Sigmoid colon (tissue), 6 donors: ENCODE measurements at regions not wholly inside any gene's neighbourhood (a gene's known extent, or its start where the extent isn't known, plus 50 kb on each side); places are given as distances from the start of the nearest gene placed in this dataset.

Experiments used
- DNase-seq: peaks from one replicate; pipeline ENCODE4 v3.0.0-alpha.2; 2019
- H3K27ac ChIP-seq, 4 donors: fragments of 200-600 bp; sonication (generic); one replicate each; pipeline ENCODE4 v1.5.1; 2016 to 2019; ENCODE audit warnings: mild to moderate bottlenecking in 1 of 4
- H3K27me3 ChIP-seq, 3 donors: fragments of 200-600 bp; sonication (generic); one replicate each; pipeline ENCODE4 v1.5.1; 2019; ENCODE audit warnings: mild to moderate bottlenecking in 1 of 3
- H3K36me3 ChIP-seq, 4 donors: fragments of 200-600 bp; sonication (generic); one replicate each; pipeline ENCODE4 v1.5.1; 2016 to 2019
- H3K4me1 ChIP-seq, 4 donors: fragments of 200-600 bp; sonication (generic); one replicate each; pipeline ENCODE4 v1.5.1; 2017 to 2019
- H3K4me3 ChIP-seq, 4 donors: fragments of 200-600 bp; sonication (generic); one replicate each; pipeline ENCODE4 v1.5.1; 2017 to 2019; ENCODE audit warnings: mild to moderate bottlenecking in 2 of 4, moderate library complexity in 1 of 4
- H3K9me3 ChIP-seq, 4 donors: fragments of 200-600 bp in 3 of 4; sonication (generic) in 3 of 4; one replicate each; pipeline versions ENCODE4 v1.5.1 to v1.6.1; 2013 to 2019
- EP300 ChIP-seq, 4 donors: sonication (generic); formaldehyde crosslinking; IDR thresholded peaks; one replicate each; pipeline ENCODE4 v1.6.1; 2017; ENCODE audit warnings: antibody characterized with exemption in 4 of 4
- POLR2A ChIP-seq, 2 donors: fragments of 450-650 bp; IDR thresholded peaks; one replicate each; pipeline ENCODE4 v1.6.1; 2016; ENCODE audit warnings: antibody characterized with exemption in 2 of 2, mild to moderate bottlenecking in 2 of 2, moderate library complexity in 2 of 2
- POLR2AphosphoS5 ChIP-seq, 4 donors: sonication (generic); formaldehyde crosslinking; IDR thresholded peaks; one replicate each; pipeline ENCODE4 v1.6.1; 2017; ENCODE audit warnings: antibody characterized with exemption in 4 of 4
- WGBS, 2 donors: extraction: QIAGEN DNeasy Blood & Tissue Kit; methylation state at CpG; one replicate each; pipeline ENCODE4 v1.1.7; 2013; 5-methylcytosine and 5-hydroxymethylcytosine counted together
- intact Hi-C: fragments of 100-400 bp; cut with DNase I; formaldehyde crosslinking; loops from one replicate; pipeline ENCODE4 v1.15.1; 2023
- TF ChIP-seq, protein P1 (sequence below), 4 experiments: fragments of 450-650 bp in 3 of 4; fragments of 200-600 bp in 1 of 4; IDR thresholded peaks; one replicate each; pipeline ENCODE4 v1.5.1; 2016 to 2019; ENCODE audit warnings: antibody characterized with exemption in 4 of 4, mild to moderate bottlenecking in 3 of 4, moderate library complexity in 2 of 4
- donor health status: healthy with polysubstance abuse.
- donor health status: healthy.

DNA sequence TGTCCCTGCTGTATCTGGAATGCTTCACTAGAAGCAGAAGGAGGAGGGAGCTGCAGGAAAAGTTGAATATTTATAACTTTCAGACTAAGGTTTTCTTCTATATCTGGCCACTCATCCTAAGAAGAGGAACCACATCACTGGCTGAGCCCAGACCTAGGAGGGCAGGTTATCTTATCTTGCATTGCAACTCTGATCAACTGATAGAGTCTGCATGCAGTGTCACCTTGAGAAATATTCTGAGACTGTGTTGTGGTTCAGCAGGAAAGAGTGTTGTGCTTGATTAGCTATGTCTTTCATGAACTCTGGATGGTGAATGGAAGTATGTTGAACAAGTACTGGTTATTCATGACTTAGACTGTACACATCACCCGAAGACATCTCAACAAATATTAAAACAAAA lies 460.0 kb downstream of the TOX3 start:
- no peak for DNase-seq
- WGBS, 2 donors = 74 to 87% methylated on average over 1 of the region's 1 CpG
- no peak overlapping the region for H3K4me3 ChIP-seq
- H3K4me1 ChIP-seq = no peaks in the 10 kb centered on the region
- no peak overlapping the region for H3K27ac ChIP-seq
- H3K27me3 ChIP-seq = no peaks in the 10 kb centered on the region
- H3K9me3 ChIP-seq = no peaks in the 10 kb centered on the region
- H3K36me3 ChIP-seq = no peaks in the 10 kb centered on the region
- intact Hi-C loops = no loop called here
- TF ChIP-seq POLR2A (IDR thresholded peaks at IDR 0.05) (no peak), EP300 (IDR thresholded peaks at IDR 0.05) (no peak), POLR2AphosphoS5 (IDR thresholded peaks at IDR 0.05) (no peak)
- TF ChIP-seq, protein P1, sequence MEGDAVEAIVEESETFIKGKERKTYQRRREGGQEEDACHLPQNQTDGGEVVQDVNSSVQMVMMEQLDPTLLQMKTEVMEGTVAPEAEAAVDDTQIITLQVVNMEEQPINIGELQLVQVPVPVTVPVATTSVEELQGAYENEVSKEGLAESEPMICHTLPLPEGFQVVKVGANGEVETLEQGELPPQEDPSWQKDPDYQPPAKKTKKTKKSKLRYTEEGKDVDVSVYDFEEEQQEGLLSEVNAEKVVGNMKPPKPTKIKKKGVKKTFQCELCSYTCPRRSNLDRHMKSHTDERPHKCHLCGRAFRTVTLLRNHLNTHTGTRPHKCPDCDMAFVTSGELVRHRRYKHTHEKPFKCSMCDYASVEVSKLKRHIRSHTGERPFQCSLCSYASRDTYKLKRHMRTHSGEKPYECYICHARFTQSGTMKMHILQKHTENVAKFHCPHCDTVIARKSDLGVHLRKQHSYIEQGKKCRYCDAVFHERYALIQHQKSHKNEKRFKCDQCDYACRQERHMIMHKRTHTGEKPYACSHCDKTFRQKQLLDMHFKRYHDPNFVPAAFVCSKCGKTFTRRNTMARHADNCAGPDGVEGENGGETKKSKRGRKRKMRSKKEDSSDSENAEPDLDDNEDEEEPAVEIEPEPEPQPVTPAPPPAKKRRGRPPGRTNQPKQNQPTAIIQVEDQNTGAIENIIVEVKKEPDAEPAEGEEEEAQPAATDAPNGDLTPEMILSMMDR (IDR thresholded peaks at IDR 0.05) = no peak

DNA sequence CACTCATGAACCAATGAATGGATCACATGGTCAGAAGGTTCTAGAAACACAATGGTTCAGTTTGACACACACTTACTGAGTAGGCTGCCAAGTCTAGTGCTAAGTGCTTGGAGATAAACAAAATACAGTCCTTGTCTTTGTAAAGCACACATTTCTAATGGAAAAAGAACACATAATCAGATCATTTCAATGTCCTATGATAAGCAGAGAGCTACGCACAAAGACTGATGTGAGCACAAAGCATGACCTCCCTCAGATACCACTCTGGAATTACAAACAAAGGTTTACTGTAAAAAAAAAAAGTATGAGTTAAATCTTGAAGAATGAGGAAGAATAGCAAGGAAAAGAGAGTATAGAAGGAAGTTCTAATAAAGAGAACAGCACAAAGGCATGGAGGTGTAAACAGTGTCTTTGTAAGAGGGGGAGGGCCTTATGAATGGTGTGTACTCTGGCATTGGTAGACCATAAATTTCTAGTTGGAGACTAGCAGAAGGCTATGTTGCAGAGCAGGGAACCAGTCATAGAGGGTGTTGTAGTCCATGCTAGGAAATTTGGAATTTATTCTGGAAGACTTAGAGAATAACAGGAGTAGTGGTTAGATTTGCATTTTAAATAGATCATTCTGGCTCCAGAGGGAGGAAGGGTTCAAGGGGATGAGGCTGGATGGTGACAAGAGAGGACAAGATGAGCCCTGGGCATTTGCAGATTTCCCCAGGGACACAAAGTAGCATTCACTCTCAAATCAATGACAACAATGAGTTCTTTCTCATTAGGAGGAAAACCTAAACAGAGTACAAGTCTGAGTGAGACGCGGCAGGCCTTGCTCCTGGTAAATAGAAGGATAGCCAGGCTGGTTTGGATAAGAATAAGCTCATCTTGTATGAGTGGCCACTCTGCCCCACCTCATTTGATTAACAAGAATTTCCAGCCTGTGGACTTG lies 468.0 kb downstream of the TOX3 start:
- Histone ChIP-seq H3K27ac (no peak overlapping the region), H3K4me3 (no peak overlapping the region), H3K27me3 (no peaks in the 10 kb centered on the region), H3K36me3 (no peaks in the 10 kb centered on the region), H3K9me3 (no peaks in the 10 kb centered on the region), H3K4me1 (no peaks in the 10 kb centered on the region)
- WGBS, 2 donors = 89% methylated on average over 3 of the region's 3 CpGs
- no peak for DNase-seq
- TF ChIP-seq EP300 (IDR thresholded peaks at IDR 0.05) (no peak), POLR2AphosphoS5 (IDR thresholded peaks at IDR 0.05) (no peak), POLR2A (IDR thresholded peaks at IDR 0.05) (no peak)
- TF ChIP-seq, protein P1 (IDR thresholded peaks at IDR 0.05) = no peak
- intact Hi-C loops = no loop called here

DNA sequence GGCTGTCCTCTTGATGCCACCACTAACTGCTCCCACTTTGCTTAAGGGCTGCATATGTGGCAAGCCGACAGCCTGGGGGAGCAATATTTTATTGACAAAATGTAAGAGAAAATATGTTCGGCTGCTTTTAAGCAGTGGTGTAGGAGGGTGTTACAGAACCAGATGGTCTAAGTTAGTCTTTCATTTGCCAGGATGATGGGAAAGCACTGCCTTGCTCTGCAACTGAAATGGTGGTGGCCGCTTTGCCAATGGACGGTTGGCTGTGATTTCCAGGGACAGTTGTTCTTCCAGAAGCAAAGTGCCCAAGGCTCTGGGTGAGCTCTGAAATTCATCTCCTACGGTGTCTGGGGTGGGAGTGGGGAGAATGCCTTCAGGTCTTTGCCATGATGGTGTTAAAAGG lies 469.3 kb downstream of the TOX3 start:
- no peak overlapping the region for H3K4me3 ChIP-seq
- H3K27ac ChIP-seq = no peak overlapping the region
- TF ChIP-seq, protein P1 (IDR thresholded peaks at IDR 0.05) = no peak
- TF ChIP-seq EP300 (IDR thresholded peaks at IDR 0.05) (no peak), POLR2AphosphoS5 (IDR thresholded peaks at IDR 0.05) (no peak), POLR2A (IDR thresholded peaks at IDR 0.05) (no peak)
- intact Hi-C loops = no loop called here
- H3K36me3 ChIP-seq = no peaks in the 10 kb centered on the region
- no peaks in the 10 kb centered on the region for H3K27me3 ChIP-seq
- no peaks in the 10 kb centered on the region for H3K4me1 ChIP-seq
- WGBS, 2 donors = 93 to 95% methylated on average over 5 of the region's 5 CpGs
- no peak for DNase-seq
- H3K9me3 ChIP-seq = no peaks in the 10 kb centered on the region

DNA sequence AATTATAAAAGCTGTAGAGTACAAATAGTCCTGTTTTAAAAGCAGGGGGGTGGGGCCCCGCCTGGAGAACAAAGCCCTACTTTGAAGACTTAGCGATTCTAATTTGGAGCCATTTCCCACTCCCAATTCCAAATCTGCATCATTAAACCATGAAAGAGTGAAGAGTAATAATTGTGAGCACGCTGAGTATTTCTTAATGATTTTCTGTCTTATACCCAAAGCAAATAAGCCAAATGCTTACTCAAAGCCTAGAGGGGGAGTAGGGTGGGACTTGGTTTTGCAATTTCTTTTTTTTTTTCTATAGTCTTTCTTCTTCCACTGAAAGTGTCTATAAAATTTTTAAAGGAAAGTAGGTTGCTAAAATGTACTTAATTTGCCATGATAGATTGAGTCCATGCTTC lies 470.1 kb downstream of the TOX3 start:
- no peak overlapping the region for H3K27ac ChIP-seq
- no peak for DNase-seq
- no peak for TF ChIP-seq POLR2A (IDR thresholded peaks at IDR 0.05)
- no peak for TF ChIP-seq EP300 (IDR thresholded peaks at IDR 0.05)
- TF ChIP-seq, protein P1 (IDR thresholded peaks at IDR 0.05) = no peak
- TF ChIP-seq POLR2AphosphoS5 (IDR thresholded peaks at IDR 0.05) = no peak
- no peaks in the 10 kb centered on the region for H3K27me3 ChIP-seq
- H3K4me3 ChIP-seq = no peak overlapping the region
- no peaks in the 10 kb centered on the region for H3K9me3 ChIP-seq
- intact Hi-C loops = no loop called here
- H3K4me1 ChIP-seq = no peaks in the 10 kb centered on the region
- WGBS, 2 donors = 83 to 92% methylated on average over 3 of the region's 3 CpGs
- H3K36me3 ChIP-seq = no peaks in the 10 kb centered on the region
